ENCODE measurements at regions not wholly inside any gene's neighbourhood (a gene's known extent, or its start where the extent isn't known, plus 50 kb on each side); places are given as distances from the start of the nearest gene placed in this dataset.

DNA sequence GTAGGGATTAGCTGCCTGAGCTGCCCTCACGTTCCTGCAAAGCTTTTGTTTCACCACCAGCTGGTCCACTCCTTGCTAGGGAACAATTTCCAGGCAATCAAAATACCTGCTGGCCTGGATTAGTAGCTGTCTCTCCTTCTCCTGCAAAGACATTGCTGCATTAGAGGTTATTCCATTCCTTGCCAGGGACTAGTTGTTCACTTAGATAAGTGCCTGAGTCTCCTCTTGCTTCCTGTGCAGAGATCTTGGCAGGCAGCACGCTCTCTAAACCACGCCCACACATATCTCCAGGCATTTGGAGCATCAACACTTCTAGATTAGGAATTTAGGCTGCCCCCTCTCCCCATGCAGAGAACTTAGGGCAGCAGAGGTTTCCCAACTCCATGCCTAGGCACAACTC is 150.4 kb upstream of the SMIM30 start:
- TF ChIP-seq, protein P1, sequence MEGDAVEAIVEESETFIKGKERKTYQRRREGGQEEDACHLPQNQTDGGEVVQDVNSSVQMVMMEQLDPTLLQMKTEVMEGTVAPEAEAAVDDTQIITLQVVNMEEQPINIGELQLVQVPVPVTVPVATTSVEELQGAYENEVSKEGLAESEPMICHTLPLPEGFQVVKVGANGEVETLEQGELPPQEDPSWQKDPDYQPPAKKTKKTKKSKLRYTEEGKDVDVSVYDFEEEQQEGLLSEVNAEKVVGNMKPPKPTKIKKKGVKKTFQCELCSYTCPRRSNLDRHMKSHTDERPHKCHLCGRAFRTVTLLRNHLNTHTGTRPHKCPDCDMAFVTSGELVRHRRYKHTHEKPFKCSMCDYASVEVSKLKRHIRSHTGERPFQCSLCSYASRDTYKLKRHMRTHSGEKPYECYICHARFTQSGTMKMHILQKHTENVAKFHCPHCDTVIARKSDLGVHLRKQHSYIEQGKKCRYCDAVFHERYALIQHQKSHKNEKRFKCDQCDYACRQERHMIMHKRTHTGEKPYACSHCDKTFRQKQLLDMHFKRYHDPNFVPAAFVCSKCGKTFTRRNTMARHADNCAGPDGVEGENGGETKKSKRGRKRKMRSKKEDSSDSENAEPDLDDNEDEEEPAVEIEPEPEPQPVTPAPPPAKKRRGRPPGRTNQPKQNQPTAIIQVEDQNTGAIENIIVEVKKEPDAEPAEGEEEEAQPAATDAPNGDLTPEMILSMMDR (IDR thresholded peaks at IDR 0.05), result no peak
- TF ChIP-seq POLR2A (IDR thresholded peaks at IDR 0.05), result no peak
